BLaER1 (cell line): ENCODE measurements at regions not wholly inside any gene's neighbourhood (a gene's known extent, or its start where the extent isn't known, plus 50 kb on each side); places are given as distances from the start of the nearest gene placed in this dataset.
"Not testable (repeated sequence)": the region's sequence is repeated elsewhere in the genome, so short reads cannot be mapped to it uniquely, and the experiment has no call there.

ENCODE experiments used
- H3K27ac ChIP-seq: shearing (Covaris generic); formaldehyde crosslinking; 2 replicates; pipeline ENCODE4 v1.8.1; 2022
- H3K27me3 ChIP-seq: shearing (Covaris generic); formaldehyde crosslinking; 2 replicates; pipeline ENCODE4 v1.8.1; 2022
- H3K36me3 ChIP-seq: shearing (Covaris generic); formaldehyde crosslinking; 2 replicates; pipeline ENCODE4 v1.8.1; 2022
- H3K4me1 ChIP-seq: shearing (Covaris generic); formaldehyde crosslinking; 2 replicates; pipeline ENCODE4 v1.8.1; 2022
- H3K4me2 ChIP-seq: shearing (Covaris generic); formaldehyde crosslinking; 2 replicates; pipeline ENCODE4 v1.8.1; 2022
- H3K4me3 ChIP-seq: shearing (Covaris generic); formaldehyde crosslinking; 2 replicates; pipeline ENCODE4 v1.8.1; 2022
- H3K9ac ChIP-seq: shearing (Covaris generic); formaldehyde crosslinking; 2 replicates; pipeline ENCODE4 v1.8.1; 2022
- H3K9me3 ChIP-seq: shearing (Covaris generic); formaldehyde crosslinking; 2 replicates; pipeline ENCODE4 v1.8.1; 2022
- H4K20me1 ChIP-seq: shearing (Covaris generic); formaldehyde crosslinking; 2 replicates; pipeline ENCODE4 v1.8.1; 2022
- Cebpa-rat ChIP-seq: shearing (Covaris generic); IDR thresholded peaks from 2 replicates; pipeline ENCODE4 v1.8.1; 2022

GRCh38 chr9:68619636-68620035 is 79.0 kb upstream of the TMEM252 start:
- H3K4me2 ChIP-seq = no peak overlapping the region
- H4K20me1 ChIP-seq = no peaks in the 10 kb centered on the region
- H3K9ac ChIP-seq = no peak overlapping the region
- TF ChIP-seq Cebpa-rat = no peak
- peaks cover 31% of the 10 kb centered on the region for H3K9me3 ChIP-seq
- H3K36me3 ChIP-seq = no peaks in the 10 kb centered on the region
- no peaks in the 10 kb centered on the region for H3K4me1 ChIP-seq
- no peak overlapping the region for H3K4me3 ChIP-seq
- no peaks in the 10 kb centered on the region for H3K27me3 ChIP-seq
- no peak overlapping the region for H3K27ac ChIP-seq

GRCh38 chr9:68625559-68625958 is 79.5 kb upstream of the PIP5K1B start:
- H3K4me2 ChIP-seq = no peak overlapping the region
- H3K27ac ChIP-seq = no peak overlapping the region
- no peak for TF ChIP-seq Cebpa-rat
- H3K4me3 ChIP-seq = no peak overlapping the region
- H3K36me3 ChIP-seq = no peaks in the 10 kb centered on the region
- no peaks in the 10 kb centered on the region for H3K9me3 ChIP-seq
- no peaks in the 10 kb centered on the region for H3K4me1 ChIP-seq
- H3K9ac ChIP-seq = no peak overlapping the region
- no peaks in the 10 kb centered on the region for H4K20me1 ChIP-seq
- no peaks in the 10 kb centered on the region for H3K27me3 ChIP-seq

GRCh38 chr9:68626526-68626925 is 78.5 kb upstream of the PIP5K1B start:
- Histone ChIP-seq H3K27me3 (no peaks in the 10 kb centered on the region), H3K27ac (no peak overlapping the region), H3K4me2 (no peak overlapping the region), H3K4me1 (no peaks in the 10 kb centered on the region), H3K4me3 (no peak overlapping the region), H3K9ac (no peak overlapping the region), H4K20me1 (no peaks in the 10 kb centered on the region), H3K9me3 (no peaks in the 10 kb centered on the region), H3K36me3 (no peaks in the 10 kb centered on the region)
- no peak for TF ChIP-seq Cebpa-rat

DNA sequence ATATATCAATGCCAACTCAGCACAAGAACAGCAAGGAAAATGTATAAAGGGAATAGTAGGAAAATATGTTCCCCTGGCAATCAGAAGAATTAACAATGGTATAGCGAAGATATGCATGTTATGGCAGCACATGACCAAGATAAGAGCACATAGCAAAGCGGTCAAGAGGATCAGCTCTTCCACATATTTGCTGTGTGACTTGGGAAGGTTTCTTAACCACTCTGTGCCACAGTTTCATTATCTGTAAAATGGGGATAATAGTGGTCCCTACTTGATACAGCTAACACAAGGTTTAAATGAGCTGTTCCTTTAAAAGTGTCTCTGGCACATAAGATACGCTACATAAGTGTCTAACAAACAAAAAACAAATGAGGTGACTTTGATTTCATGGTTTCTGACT is 77.9 kb upstream of the PIP5K1B start:
- H3K27ac ChIP-seq = no peak overlapping the region
- H3K27me3 ChIP-seq = no peaks in the 10 kb centered on the region
- H3K4me1 ChIP-seq = no peaks in the 10 kb centered on the region
- H3K4me2 ChIP-seq = no peak overlapping the region
- no peak for TF ChIP-seq Cebpa-rat
- H3K9ac ChIP-seq = no peak overlapping the region
- no peaks in the 10 kb centered on the region for H4K20me1 ChIP-seq
- no peaks in the 10 kb centered on the region for H3K9me3 ChIP-seq
- H3K4me3 ChIP-seq = no peak overlapping the region
- H3K36me3 ChIP-seq = no peaks in the 10 kb centered on the region

DNA sequence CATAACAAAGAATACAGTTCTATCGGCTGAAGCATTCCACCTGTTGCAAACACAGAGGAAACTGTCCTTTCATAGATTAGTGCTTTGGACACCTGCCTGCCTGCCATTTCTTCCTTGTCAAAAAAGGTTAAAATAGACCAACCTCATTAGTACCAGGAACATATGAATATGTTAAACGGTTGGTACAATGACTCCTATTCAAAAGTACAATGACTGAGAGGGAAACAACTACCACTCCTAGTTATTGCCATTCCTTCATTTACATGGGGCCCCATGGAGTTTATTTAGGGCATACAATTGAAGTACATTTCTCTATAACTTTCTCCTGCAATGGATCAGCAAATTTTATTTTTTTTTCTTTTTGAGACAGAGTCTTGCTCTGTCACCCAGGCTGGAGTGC is 77.4 kb upstream of the PIP5K1B start:
- H3K4me3 ChIP-seq = no peak overlapping the region
- no peaks in the 10 kb centered on the region for H3K36me3 ChIP-seq
- no peaks in the 10 kb centered on the region for H3K4me1 ChIP-seq
- H3K9ac ChIP-seq = no peak overlapping the region
- TF ChIP-seq Cebpa-rat = no peak
- H4K20me1 ChIP-seq = no peaks in the 10 kb centered on the region
- no peak overlapping the region for H3K27ac ChIP-seq
- H3K9me3 ChIP-seq = no peaks in the 10 kb centered on the region
- H3K27me3 ChIP-seq = no peaks in the 10 kb centered on the region
- no peak overlapping the region for H3K4me2 ChIP-seq

DNA sequence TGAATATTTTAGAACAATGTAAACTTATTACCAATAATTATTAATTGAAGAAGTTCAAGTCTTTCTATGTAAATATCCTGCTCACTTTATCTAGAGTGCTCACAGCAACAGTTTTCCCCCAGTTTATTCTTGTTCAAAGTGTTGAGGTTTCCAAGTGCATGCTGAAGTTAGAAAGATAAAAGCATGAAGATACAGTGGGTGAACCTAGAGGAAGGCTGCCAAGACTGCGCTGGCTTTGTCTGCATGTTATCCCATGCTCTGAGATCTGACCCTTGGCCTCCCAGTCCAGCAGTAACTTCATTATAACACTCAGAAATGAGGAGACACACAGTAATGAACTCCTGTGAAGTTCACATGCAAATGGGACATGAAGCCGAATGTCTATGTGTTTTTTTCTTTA is 76.0 kb upstream of the PIP5K1B start:
- Histone ChIP-seq H4K20me1 (no peaks in the 10 kb centered on the region), H3K4me1 (no peaks in the 10 kb centered on the region), H3K9me3 (no peaks in the 10 kb centered on the region), H3K9ac (no peak overlapping the region), H3K36me3 (no peaks in the 10 kb centered on the region), H3K27me3 (no peaks in the 10 kb centered on the region), H3K4me2 (no peak overlapping the region), H3K4me3 (no peak overlapping the region), H3K27ac (no peak overlapping the region)
- TF ChIP-seq Cebpa-rat = no peak

- Histone ChIP-seq H3K4me3 (no peak overlapping the region), H3K36me3 (no peaks in the 10 kb centered on the region), H3K27me3 (no peaks in the 10 kb centered on the region), H3K4me1 (no peaks in the 10 kb centered on the region), H3K4me2 (no peak overlapping the region), H3K9ac (no peak overlapping the region), H4K20me1 (no peaks in the 10 kb centered on the region), H3K27ac (no peak overlapping the region), H3K9me3 (no peaks in the 10 kb centered on the region)
- no peak for TF ChIP-seq Cebpa-rat
These were observed 73.2 kb upstream of the PIP5K1B start for GRCh38 chr9:68631811-68632210.

GRCh38 chr9:68637020-68637419 is 68.0 kb upstream of the PIP5K1B start:
- Histone ChIP-seq H3K9me3 (no peaks in the 10 kb centered on the region), H4K20me1 (no peaks in the 10 kb centered on the region), H3K9ac (no peak overlapping the region), H3K4me2 (no peak overlapping the region), H3K4me3 (no peak overlapping the region), H3K4me1 (peaks cover 39% of the 10 kb centered on the region), H3K36me3 (no peaks in the 10 kb centered on the region), H3K27me3 (no peaks in the 10 kb centered on the region), H3K27ac (no peak overlapping the region)
- no peak for TF ChIP-seq Cebpa-rat

DNA sequence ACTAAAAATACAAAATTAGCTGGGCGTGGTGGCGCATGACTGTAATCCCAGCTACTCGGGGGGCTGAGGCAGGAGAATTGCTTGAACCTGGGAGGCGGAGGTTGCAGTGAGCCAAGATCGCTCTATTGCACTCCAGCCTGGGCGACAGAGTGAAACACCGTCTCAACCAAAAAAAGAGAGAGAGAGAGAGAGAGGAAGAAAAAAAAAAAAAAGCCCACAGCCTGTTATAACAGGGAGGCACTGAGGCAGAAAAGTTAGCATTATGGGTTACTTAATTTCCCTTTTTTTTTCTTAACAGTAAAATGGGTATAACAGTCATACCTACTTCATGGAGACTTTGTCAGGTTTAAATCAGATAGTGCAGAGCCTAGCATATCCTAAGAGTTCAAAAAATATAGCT is 65.8 kb upstream of the PIP5K1B start:
- H3K4me1 ChIP-seq = peaks cover 61% of the 10 kb centered on the region
- H3K27me3 ChIP-seq = not testable (repeated sequence)

DNA sequence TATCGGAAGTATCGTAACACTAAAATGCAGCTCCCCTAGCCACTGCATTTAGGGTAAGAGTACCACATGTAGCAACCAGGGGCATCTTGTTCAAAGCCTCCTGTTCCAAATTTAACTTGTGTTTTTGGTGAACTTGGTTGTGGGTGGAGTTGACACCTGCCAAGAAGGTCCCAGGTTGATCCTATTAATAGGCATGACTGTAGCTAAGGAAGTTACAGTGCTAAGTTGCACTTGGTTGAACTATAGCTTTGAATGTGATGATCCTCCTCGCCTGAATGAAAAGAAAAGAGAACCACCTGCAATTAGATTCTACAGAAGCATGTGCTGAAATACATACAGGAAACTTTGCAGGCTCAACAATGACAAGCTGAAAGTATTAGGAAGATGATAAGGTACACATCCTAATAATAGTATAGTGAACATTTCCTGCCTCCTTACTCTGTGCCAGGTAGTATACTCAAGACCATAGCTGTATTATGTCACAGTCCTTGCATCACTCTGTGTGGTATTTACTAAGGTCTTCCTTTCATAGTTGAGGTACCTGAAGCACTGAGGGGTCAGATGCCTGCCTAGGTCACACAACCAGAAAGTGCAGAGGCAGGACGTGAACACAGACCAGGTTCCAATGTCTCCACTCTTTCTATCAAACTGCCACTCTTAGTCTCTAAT is 64.5 kb upstream of the PIP5K1B start:
- Histone ChIP-seq H3K4me2 (peak overlapping the region; percentile 76), H3K9ac (no peak overlapping the region), H4K20me1 (no peaks in the 10 kb centered on the region), H3K27ac (no peak overlapping the region), H3K4me3 (no peak overlapping the region), H3K4me1 (peaks cover 73% of the 10 kb centered on the region), H3K9me3 (no peaks in the 10 kb centered on the region), H3K36me3 (no peaks in the 10 kb centered on the region), H3K27me3 (no peaks in the 10 kb centered on the region)
- TF ChIP-seq Cebpa-rat = no peak

More for the DNA sequence above, 65.8 kb upstream of the PIP5K1B start:
- H3K27ac ChIP-seq, H3K36me3 ChIP-seq, H3K4me3 ChIP-seq, H4K20me1 ChIP-seq, H3K9ac ChIP-seq, H3K9me3 ChIP-seq: not testable (repeated sequence)
- peak overlapping the region; percentile 76 for H3K4me2 ChIP-seq
